Memory B cell (primary cell): ENCODE measurements at regions not wholly inside any gene's neighbourhood (a gene's known extent, or its start where the extent isn't known, plus 50 kb on each side); places are given as distances from the start of the nearest gene placed in this dataset.
"Not testable (repeated sequence)": the region's sequence is repeated elsewhere in the genome, so short reads cannot be mapped to it uniquely, and the experiment has no call there.

Experiments
- ATAC-seq: fragments of 150-1000 bp; cut with Tn5 transposase; 2 replicates; pipeline ENCODE4 v1.10.0; 2021; ENCODE audit warnings: low read depth, mild to moderate bottlenecking, moderate library complexity
- DNase-seq, 2 donors: peaks; one replicate each; pipeline ENCODE4 v3.0.0; 2022; ENCODE audit warnings: low spot score in 2 of 2
- H3K27ac Mint-ChIP-seq: one replicate; pipeline ENCODE4 v1.8.0; 2022; ENCODE audit warnings: mild to moderate bottlenecking, moderate library complexity, mixed read lengths
- H3K27me3 Mint-ChIP-seq: one replicate; pipeline ENCODE4 v1.8.0; 2022; ENCODE audit warnings: mixed read lengths
- H3K36me3 Mint-ChIP-seq: one replicate; pipeline ENCODE4 v1.8.0; 2022; ENCODE audit warnings: mild to moderate bottlenecking, mixed read lengths
- H3K4me1 Mint-ChIP-seq: one replicate; pipeline ENCODE4 v1.8.0; 2022; ENCODE audit warnings: mixed read lengths
- H3K4me3 Mint-ChIP-seq: one replicate; pipeline ENCODE4 v1.8.0; 2022; ENCODE audit warnings: mild to moderate bottlenecking, moderate library complexity, mixed read lengths
- H3K9me3 Mint-ChIP-seq: one replicate; pipeline ENCODE4 v1.8.0; 2022; ENCODE audit warnings: mixed read lengths

- H3K4me3 Mint-ChIP-seq, H3K4me1 Mint-ChIP-seq, DNase-seq, H3K36me3 Mint-ChIP-seq, H3K27me3 Mint-ChIP-seq, H3K9me3 Mint-ChIP-seq, H3K27ac Mint-ChIP-seq, ATAC-seq: not testable (repeated sequence)
These were observed 297.8 kb downstream of the POTED start for GRCh38 chr21:13907385-13907784.

- not testable (repeated sequence) for DNase-seq, H3K27me3 Mint-ChIP-seq, ATAC-seq, H3K36me3 Mint-ChIP-seq, H3K9me3 Mint-ChIP-seq, H3K4me1 Mint-ChIP-seq, H3K4me3 Mint-ChIP-seq, H3K27ac Mint-ChIP-seq
These were observed 287.1 kb downstream of the POTED start for GRCh38 chr21:13896596-13897247.

DNA sequence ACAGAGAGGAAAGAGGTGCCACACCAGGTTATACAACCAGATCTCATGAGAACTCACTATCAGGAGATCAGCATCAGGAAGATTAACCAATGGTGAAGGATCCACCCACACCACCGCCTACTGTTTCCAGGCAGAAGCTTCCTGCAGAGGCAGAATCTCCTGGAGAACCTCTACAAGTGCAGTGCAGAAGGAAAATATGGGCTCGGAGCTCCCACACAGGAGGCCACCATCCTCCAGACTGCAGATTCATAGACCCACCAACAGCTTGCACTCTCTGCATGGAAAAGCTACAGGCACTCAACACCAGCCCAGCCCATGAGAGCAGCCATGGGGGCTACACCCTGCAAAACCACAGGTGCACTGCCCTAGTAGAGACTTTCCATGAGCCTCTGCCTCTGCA, 284.0 kb downstream of the POTED start:
- DNase-seq, ATAC-seq, H3K27me3 Mint-ChIP-seq, H3K4me3 Mint-ChIP-seq, H3K36me3 Mint-ChIP-seq, H3K4me1 Mint-ChIP-seq, H3K27ac Mint-ChIP-seq, H3K9me3 Mint-ChIP-seq: not testable (repeated sequence)

GRCh38 chr21:13893025-13893424, 283.4 kb downstream of the POTED start:
- H3K36me3 Mint-ChIP-seq, ATAC-seq, H3K27me3 Mint-ChIP-seq, H3K4me3 Mint-ChIP-seq, H3K4me1 Mint-ChIP-seq, H3K9me3 Mint-ChIP-seq, H3K27ac Mint-ChIP-seq, DNase-seq: not testable (repeated sequence)

DNA sequence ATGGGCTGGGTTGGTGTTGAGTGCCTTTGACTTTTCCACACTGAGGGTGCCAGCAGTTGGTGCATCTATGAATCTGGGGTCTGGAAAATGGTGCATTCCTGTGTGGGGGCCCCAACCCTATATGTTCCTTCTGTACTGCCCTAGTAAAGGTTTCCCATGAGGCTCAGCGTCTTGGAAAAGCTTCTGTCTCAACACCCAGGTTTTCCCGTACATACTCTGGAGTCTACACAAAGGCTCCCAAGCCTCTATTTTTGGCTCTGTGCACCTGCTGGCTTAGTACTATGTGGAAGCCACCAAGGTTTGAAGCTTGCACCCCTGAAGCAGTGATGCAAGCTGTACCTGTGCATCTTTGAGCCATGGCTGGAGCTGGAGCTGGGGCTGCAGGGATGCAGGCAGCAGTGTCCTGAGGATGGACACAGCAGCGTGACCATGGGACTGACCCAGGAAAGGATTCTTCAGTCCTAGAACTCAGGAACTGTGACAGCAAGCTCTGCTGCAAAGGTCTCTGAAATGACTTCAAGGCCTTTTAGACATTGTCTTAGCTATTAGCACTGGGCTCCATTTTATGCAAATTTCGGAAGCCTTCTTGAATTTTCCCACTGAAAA, 282.7 kb downstream of the POTED start:
- not testable (repeated sequence) for H3K4me3 Mint-ChIP-seq, H3K4me1 Mint-ChIP-seq, DNase-seq, H3K9me3 Mint-ChIP-seq, ATAC-seq, H3K36me3 Mint-ChIP-seq, H3K27me3 Mint-ChIP-seq, H3K27ac Mint-ChIP-seq

GRCh38 chr21:13889176-13889575, 279.6 kb downstream of the POTED start:
- H3K4me1 Mint-ChIP-seq, DNase-seq, H3K36me3 Mint-ChIP-seq, H3K4me3 Mint-ChIP-seq, ATAC-seq, H3K27ac Mint-ChIP-seq, H3K9me3 Mint-ChIP-seq, H3K27me3 Mint-ChIP-seq: not testable (repeated sequence)

GRCh38 chr21:13883641-13884395, 274.2 kb downstream of the POTED start:
- not testable (repeated sequence) for ATAC-seq, H3K36me3 Mint-ChIP-seq, H3K9me3 Mint-ChIP-seq, H3K27ac Mint-ChIP-seq, H3K27me3 Mint-ChIP-seq, DNase-seq, H3K4me1 Mint-ChIP-seq, H3K4me3 Mint-ChIP-seq

- not testable (repeated sequence) for H3K36me3 Mint-ChIP-seq, DNase-seq, H3K9me3 Mint-ChIP-seq, ATAC-seq, H3K27ac Mint-ChIP-seq, H3K27me3 Mint-ChIP-seq, H3K4me3 Mint-ChIP-seq, H3K4me1 Mint-ChIP-seq
These were observed 267.9 kb downstream of the POTED start for GRCh38 chr21:13877503-13877902.

GRCh38 chr21:13876999-13877398, 267.4 kb downstream of the POTED start:
- not testable (repeated sequence) for H3K9me3 Mint-ChIP-seq, H3K4me1 Mint-ChIP-seq, H3K36me3 Mint-ChIP-seq, ATAC-seq, H3K27me3 Mint-ChIP-seq, H3K4me3 Mint-ChIP-seq, DNase-seq, H3K27ac Mint-ChIP-seq

DNA sequence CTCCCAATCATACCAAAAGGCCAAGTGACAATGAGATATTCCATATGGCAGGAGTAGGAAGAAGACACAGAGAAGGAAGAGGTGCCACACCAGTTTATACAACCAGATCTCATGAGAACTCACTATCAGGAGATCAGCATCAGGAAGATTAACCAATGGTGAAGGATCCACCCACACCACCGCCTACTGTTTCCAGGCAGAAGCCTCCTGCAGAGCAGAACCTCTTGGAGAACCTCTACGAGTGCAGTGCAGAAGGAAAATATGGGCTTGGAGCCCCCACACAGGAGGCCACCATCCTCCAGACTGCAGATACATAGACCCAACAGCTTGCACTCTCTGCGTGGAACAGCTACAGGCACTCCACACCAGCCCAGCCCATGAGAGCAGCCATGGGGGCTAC, 264.4 kb downstream of the POTED start:
- H3K27ac Mint-ChIP-seq, ATAC-seq, H3K27me3 Mint-ChIP-seq, H3K4me3 Mint-ChIP-seq, H3K36me3 Mint-ChIP-seq, DNase-seq, H3K9me3 Mint-ChIP-seq, H3K4me1 Mint-ChIP-seq: not testable (repeated sequence)

DNA sequence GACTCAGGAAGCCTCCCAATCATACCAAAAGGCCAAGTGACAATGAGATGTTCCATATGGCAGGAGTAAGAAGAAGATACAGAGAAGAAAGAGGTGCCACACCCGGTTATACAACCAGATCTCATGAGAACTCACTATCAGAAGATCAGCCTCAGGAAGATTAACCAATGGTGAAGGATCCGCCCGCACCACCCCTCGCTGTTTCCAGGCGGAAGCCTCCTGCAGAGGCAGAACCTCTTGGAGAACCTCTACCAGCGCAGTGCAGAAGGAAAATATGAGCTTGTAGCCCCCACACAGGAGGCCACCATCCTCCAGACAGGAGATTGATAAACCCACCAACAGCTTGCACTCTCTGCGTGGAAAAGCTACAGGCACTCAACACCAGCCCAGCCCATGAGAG, 245.1 kb downstream of the POTED start:
- ATAC-seq, result no peak
- no peaks in the 10 kb centered on the region for H3K36me3 Mint-ChIP-seq
- no peak overlapping the region for H3K27ac Mint-ChIP-seq
- peaks cover 2% of the 10 kb centered on the region for H3K27me3 Mint-ChIP-seq
- no peaks in the 10 kb centered on the region for H3K4me1 Mint-ChIP-seq
- no peak overlapping the region for H3K4me3 Mint-ChIP-seq
- DNase-seq, result no peak
- no peaks in the 10 kb centered on the region for H3K9me3 Mint-ChIP-seq

DNA sequence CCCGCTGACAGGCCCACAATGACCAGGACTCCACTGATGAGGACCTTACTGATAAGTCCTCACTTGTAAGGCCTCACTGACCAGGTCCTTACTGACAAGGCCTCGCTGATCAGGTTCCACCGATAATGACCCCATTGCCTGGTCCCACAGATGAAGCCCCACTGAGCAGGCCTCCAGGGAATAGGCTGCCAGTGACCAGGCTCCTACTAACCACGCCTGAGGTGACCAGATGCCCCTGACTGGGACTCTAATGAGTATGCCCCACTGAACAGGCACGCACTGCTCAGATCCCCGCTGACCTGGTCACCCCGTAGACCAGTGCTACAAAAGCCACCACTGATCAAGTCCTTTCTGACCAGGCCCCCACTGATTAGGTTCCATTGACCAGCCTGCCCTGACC, 241.2 kb downstream of the POTED start:
- H3K36me3 Mint-ChIP-seq, H3K27me3 Mint-ChIP-seq, H3K9me3 Mint-ChIP-seq, DNase-seq, H3K4me3 Mint-ChIP-seq, H3K4me1 Mint-ChIP-seq, ATAC-seq, H3K27ac Mint-ChIP-seq: not testable (repeated sequence)

- not testable (repeated sequence) for H3K9me3 Mint-ChIP-seq, H3K27ac Mint-ChIP-seq, H3K27me3 Mint-ChIP-seq, H3K4me1 Mint-ChIP-seq, ATAC-seq, H3K4me3 Mint-ChIP-seq, DNase-seq, H3K36me3 Mint-ChIP-seq
These were observed 239.9 kb downstream of the POTED start for GRCh38 chr21:13849489-13849888.

DNA sequence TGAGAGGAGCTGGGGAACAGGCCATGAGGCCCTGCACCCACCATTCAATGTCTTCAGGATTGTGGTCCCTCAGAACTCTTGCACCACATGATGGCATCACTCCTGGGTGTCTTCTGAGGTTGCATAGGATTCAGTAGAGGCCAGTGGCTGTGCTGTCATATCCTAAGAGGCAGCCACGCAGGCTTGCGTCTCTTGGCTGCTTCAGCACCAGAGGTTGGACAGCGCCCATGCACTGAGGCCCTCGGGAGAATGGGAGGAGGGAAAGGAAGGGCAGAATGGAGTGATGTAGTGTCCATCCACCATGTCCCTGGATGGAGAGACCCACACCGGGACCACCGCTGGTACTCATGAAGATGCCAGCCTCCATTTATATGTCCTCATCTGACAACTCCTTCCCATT, 237.1 kb downstream of the POTED start:
- not testable (repeated sequence) for DNase-seq, H3K4me3 Mint-ChIP-seq, H3K27ac Mint-ChIP-seq

More for the DNA sequence above, 237.1 kb downstream of the POTED start:
- not testable (repeated sequence) for H3K27me3 Mint-ChIP-seq, ATAC-seq, H3K4me1 Mint-ChIP-seq, H3K9me3 Mint-ChIP-seq, H3K36me3 Mint-ChIP-seq
